HEK293 (cell line): ENCODE measurements at regions not wholly inside any gene's neighbourhood (a gene's known extent, or its start where the extent isn't known, plus 50 kb on each side); places are given as distances from the start of the nearest gene placed in this dataset.

Experiments
- CTCF ChIA-PET: fragments of 350-600 bp; formaldehyde crosslinking; extraction: SDS; loops from one replicate; lab custom pipeline; 2021; ENCODE audit warnings: antibody characterized with exemption; lab: Yijun Ruan, JAX
- POLR2A ChIA-PET: fragments of 300-600 bp; formaldehyde crosslinking; extraction: SDS; loops from one replicate; lab custom pipeline; 2020; ENCODE audit warnings: antibody characterized with exemption, inconsistent platforms; lab: Yijun Ruan, JAX
- H3K27ac ChIP-seq: fragments of 200-500 bp; sonication (Bioruptor generic); 2 replicates; pipeline ENCODE4 v1.5.1; 2014; ENCODE audit warnings: low read depth, low read length, control low read depth, inconsistent platforms; ENCODE audit errors: extremely low read depth
- H3K36me3 ChIP-seq, 2 experiments: fragments of 200-500 bp in 1 of 2; sonication (Bioruptor generic) in 1 of 2; 1 replicate in 1 of 2; 2 replicates in 1 of 2; pipeline ENCODE4 v1.5.1; 2014 to 2017; ENCODE audit warnings: inconsistent platforms in 2 of 2, low read length in 2 of 2; ENCODE audit not compliant: control insufficient read depth in 2 of 2, insufficient read depth in 1 of 2
- H3K4me1 ChIP-seq: fragments of 200-500 bp; sonication (Bioruptor generic); 2 replicates; pipeline ENCODE4 v1.5.1; 2014; ENCODE audit warnings: mild to moderate bottlenecking, low read length, inconsistent platforms; ENCODE audit not compliant: control insufficient read depth, insufficient read depth
- H3K4me3 ChIP-seq: 2 replicates; pipeline ENCODE4 v1.5.1; 2011; ENCODE audit warnings: low read depth, mild to moderate bottlenecking, control low read depth, low read length, moderate library complexity
- H3K9me3 ChIP-seq: fragments of 200-500 bp; sonication (Bioruptor generic); 2 replicates; pipeline ENCODE4 v1.5.1; 2014; ENCODE audit warnings: low read depth, low read length, inconsistent platforms; ENCODE audit not compliant: control insufficient read depth, insufficient read depth
- ATF2 ChIP-seq: fragments of 450-650 bp; formaldehyde crosslinking; IDR thresholded peaks from 2 replicates; pipeline ENCODE4 v1.5.1; 2016; ENCODE audit warnings: missing biosample characterization, missing genetic modification characterization, low read depth
- KLF9 ChIP-seq: fragments of 450-650 bp; formaldehyde crosslinking; IDR thresholded peaks from 2 replicates; pipeline ENCODE4 v1.5.1; 2016; ENCODE audit warnings: missing biosample characterization, missing genetic modification characterization, low read depth
- OSR2 ChIP-seq: fragments of 450-650 bp; formaldehyde crosslinking; IDR thresholded peaks from 2 replicates; pipeline ENCODE4 v1.5.1; 2016; ENCODE audit warnings: missing biosample characterization, missing genetic modification characterization
- OVOL3 ChIP-seq: fragments of 450-650 bp; formaldehyde crosslinking; IDR thresholded peaks from 2 replicates; pipeline ENCODE4 v1.5.1; 2016; ENCODE audit warnings: missing biosample characterization, missing genetic modification characterization
- WT1 ChIP-seq: fragments of 450-650 bp; formaldehyde crosslinking; IDR thresholded peaks from 2 replicates; pipeline ENCODE4 v1.5.1; 2016; ENCODE audit warnings: missing biosample characterization, missing genetic modification characterization
- ZBTB11 ChIP-seq: fragments of 450-650 bp; formaldehyde crosslinking; conservative IDR thresholded peaks from 2 replicates; pipeline ENCODE4 v1.5.1; 2016; ENCODE audit warnings: low read depth, missing biosample characterization, missing genetic modification characterization
- ZBTB21 ChIP-seq: fragments of 450-650 bp; formaldehyde crosslinking; IDR thresholded peaks from 2 replicates; pipeline ENCODE4 v1.5.1; 2017; ENCODE audit warnings: missing biosample characterization, missing genetic modification characterization
- ZEB2 ChIP-seq: fragments of 450-650 bp; formaldehyde crosslinking; IDR thresholded peaks from 2 replicates; pipeline ENCODE4 v1.5.1; 2016; ENCODE audit warnings: missing biosample characterization, missing genetic modification characterization
- ZFP69B ChIP-seq: fragments of 450-650 bp; formaldehyde crosslinking; IDR thresholded peaks from 2 replicates; pipeline ENCODE4 v1.5.1; 2016; ENCODE audit warnings: missing biosample characterization, missing genetic modification characterization
- ZNF211 ChIP-seq: fragments of 450-650 bp; formaldehyde crosslinking; IDR thresholded peaks from 2 replicates; pipeline ENCODE4 v1.5.1; 2016; ENCODE audit warnings: low read depth, missing biosample characterization, missing genetic modification characterization
- ZNF239 ChIP-seq: fragments of 450-650 bp; formaldehyde crosslinking; IDR thresholded peaks from 2 replicates; pipeline ENCODE4 v1.5.1; 2016; ENCODE audit warnings: missing biosample characterization, missing genetic modification characterization
- ZNF24 ChIP-seq: fragments of 450-650 bp; formaldehyde crosslinking; IDR thresholded peaks from 2 replicates; pipeline ENCODE4 v1.5.1; 2016; ENCODE audit warnings: missing biosample characterization, missing genetic modification characterization
- ZNF248 ChIP-seq: fragments of 450-650 bp; formaldehyde crosslinking; IDR thresholded peaks from 2 replicates; pipeline ENCODE4 v1.5.1; 2017; ENCODE audit warnings: missing biosample characterization, missing genetic modification characterization
- ZNF398 ChIP-seq: fragments of 450-650 bp; formaldehyde crosslinking; IDR thresholded peaks from 2 replicates; pipeline ENCODE4 v1.5.1; 2017; ENCODE audit warnings: missing biosample characterization, missing genetic modification characterization
- ZNF530 ChIP-seq: fragments of 450-650 bp; formaldehyde crosslinking; IDR thresholded peaks from 2 replicates; pipeline ENCODE4 v1.5.1; 2016; ENCODE audit warnings: low read depth, missing biosample characterization, missing genetic modification characterization
- ZNF585B ChIP-seq: fragments of 450-650 bp; formaldehyde crosslinking; IDR thresholded peaks from 2 replicates; pipeline ENCODE4 v1.5.1; 2016; ENCODE audit warnings: missing biosample characterization, missing genetic modification characterization
- ZNF596 ChIP-seq: fragments of 450-650 bp; IDR thresholded peaks from 2 replicates; pipeline ENCODE4 v1.5.0; 2018; ENCODE audit warnings: missing biosample characterization, mild to moderate bottlenecking, missing genetic modification characterization, moderate library complexity
- ZNF629 ChIP-seq: fragments of 450-650 bp; formaldehyde crosslinking; IDR thresholded peaks from 2 replicates; pipeline ENCODE4 v1.5.1; 2017; ENCODE audit warnings: missing biosample characterization, missing genetic modification characterization
- ZNF639 ChIP-seq: fragments of 450-650 bp; formaldehyde crosslinking; IDR thresholded peaks from 2 replicates; pipeline ENCODE4 v1.5.1; 2016; ENCODE audit warnings: missing biosample characterization, missing genetic modification characterization
- ZNF660 ChIP-seq: fragments of 450-650 bp; IDR thresholded peaks from 2 replicates; pipeline ENCODE4 v1.5.1; 2018; ENCODE audit warnings: missing biosample characterization, mild to moderate bottlenecking, missing genetic modification characterization
- ZNF670 ChIP-seq: fragments of 450-650 bp; formaldehyde crosslinking; IDR thresholded peaks from 2 replicates; pipeline ENCODE4 v1.5.1; 2016; ENCODE audit warnings: missing biosample characterization, missing genetic modification characterization, low read depth
- ZNF692 ChIP-seq: fragments of 450-650 bp; formaldehyde crosslinking; IDR thresholded peaks from 2 replicates; pipeline ENCODE4 v1.5.1; 2016; ENCODE audit warnings: missing biosample characterization, missing genetic modification characterization
- ZNF701 ChIP-seq: fragments of 450-650 bp; formaldehyde crosslinking; IDR thresholded peaks from 2 replicates; pipeline ENCODE4 v1.5.1; 2016; ENCODE audit warnings: missing biosample characterization, missing genetic modification characterization
- ZNF776 ChIP-seq: fragments of 450-650 bp; formaldehyde crosslinking; IDR thresholded peaks from 2 replicates; pipeline ENCODE4 v1.5.0; 2017; ENCODE audit warnings: missing biosample characterization, missing genetic modification characterization, borderline replicate concordance
- ZNF777 ChIP-seq: fragments of 450-650 bp; formaldehyde crosslinking; IDR thresholded peaks from 2 replicates; pipeline ENCODE4 v1.5.1; 2017; ENCODE audit warnings: missing biosample characterization, missing genetic modification characterization, borderline replicate concordance

GRCh38 chrX:137425986-137426385 lies 139.9 kb upstream of the ZIC3 start (continued):
- TF ChIP-seq ZNF248 (tag by site-specific recombination) (no peak), OVOL3 (no peak), ZNF692 (tag by site-specific recombination) (no peak), ZNF596 (tag by site-specific recombination) (no peak), WT1 (tag by site-specific recombination) (no peak), ZFP69B (no peak), ZBTB21 (no peak), ZNF639 (tag by site-specific recombination) (no peak), KLF9 (tag by site-specific recombination) (no peak), ZNF585B (tag by site-specific recombination) (no peak), ZNF211 (tag by site-specific recombination) (no peak), ZNF530 (tag by site-specific recombination) (no peak), OSR2 (no peak), ZNF24 (no peak)
- TF ChIP-seq, all 188 proteins: peak for 0

- H3K27ac ChIP-seq, result no peak overlapping the region
- ChIA-PET CTCF (no interaction called here), POLR2A (no interaction called here)
- no peak for TF ChIP-seq ZNF776 (tag by site-specific recombination)
- H3K9me3 ChIP-seq, result no peaks in the 10 kb centered on the region
- H3K4me3 ChIP-seq, result no peak overlapping the region
- no peaks in the 10 kb centered on the region; the same call in 1 of the 2 replicates for H3K4me1 ChIP-seq
- H3K36me3 ChIP-seq, result no peaks in the 10 kb centered on the region
These were observed 140.5 kb upstream of the ZIC3 start for GRCh38 chrX:137425273-137425902.

- CTCF ChIA-PET, result no interaction called here
- TF ChIP-seq OVOL3 (no peak), ZNF660 (tag by site-specific recombination) (no peak), ZNF239 (no peak), ZNF670 (tag by site-specific recombination) (no peak), ZNF777 (tag by site-specific recombination) (no peak), ATF2 (tag by site-specific recombination) (no peak), ZNF398 (tag by site-specific recombination) (no peak), ZBTB11 (tag by site-specific recombination) (no peak), ZNF629 (tag by site-specific recombination) (no peak), ZNF701 (tag by site-specific recombination) (no peak), ZEB2 (tag by site-specific recombination) (no peak), ZNF776 (tag by site-specific recombination) (no peak)
These were observed 141.2 kb upstream of the ZIC3 start for GRCh38 chrX:137424679-137425078.

More at GRCh38 chrX:137424679-137425078, 141.2 kb upstream of the ZIC3 start:
- no peaks in the 10 kb centered on the region for H3K36me3 ChIP-seq
- no peak overlapping the region for H3K4me3 ChIP-seq
- POLR2A ChIA-PET, result no interaction called here
- H3K9me3 ChIP-seq, result no peaks in the 10 kb centered on the region
- no peaks in the 10 kb centered on the region; the same call in 1 of the 2 replicates for H3K4me1 ChIP-seq
- no peak overlapping the region for H3K27ac ChIP-seq
